ENCODE measurements at regions not wholly inside any gene's neighbourhood (a gene's known extent, or its start where the extent isn't known, plus 50 kb on each side); places are given as distances from the start of the nearest gene placed in this dataset.
"Not testable (repeated sequence)": the region's sequence is repeated elsewhere in the genome, so short reads cannot be mapped to it uniquely, and the experiment has no call there.

DNA sequence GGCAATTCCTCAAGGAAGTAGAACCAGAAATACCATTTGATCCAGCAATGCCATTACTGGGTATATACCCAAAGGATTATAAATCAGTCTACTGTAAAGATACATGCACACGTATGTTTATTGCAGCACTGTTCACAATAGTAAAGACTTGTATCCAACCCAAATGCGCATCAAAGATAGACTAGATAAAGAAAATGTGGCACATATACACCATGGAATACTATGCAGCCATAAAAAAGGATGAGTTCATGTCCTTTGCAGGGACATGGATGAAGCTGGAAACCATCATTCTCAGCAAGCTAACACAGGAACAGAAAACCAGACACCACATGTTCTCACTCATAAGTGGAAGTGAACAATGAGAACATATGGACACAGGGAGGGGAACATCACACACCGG, 130.0 kb upstream of the HS3ST4 start:
- not testable (repeated sequence) for DNase-seq

DNA sequence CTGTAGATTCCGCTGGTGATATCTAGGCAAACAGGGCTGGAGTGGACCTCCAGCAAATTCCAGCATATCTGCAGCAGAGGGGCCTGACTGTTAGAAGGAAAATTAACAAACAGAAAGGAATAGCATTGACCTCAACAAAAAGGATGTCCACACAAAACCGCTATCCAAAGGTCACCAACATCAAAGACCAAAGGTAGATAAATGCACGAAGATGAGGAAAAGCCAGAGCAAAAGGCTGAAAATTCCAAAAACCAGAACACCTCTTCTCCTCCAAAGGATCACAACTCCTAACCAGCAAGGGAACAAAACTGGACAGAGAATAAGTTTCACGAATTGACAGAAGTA, 134.8 kb upstream of the HS3ST4 start:
- DNase-seq, result not testable (repeated sequence)

DNA sequence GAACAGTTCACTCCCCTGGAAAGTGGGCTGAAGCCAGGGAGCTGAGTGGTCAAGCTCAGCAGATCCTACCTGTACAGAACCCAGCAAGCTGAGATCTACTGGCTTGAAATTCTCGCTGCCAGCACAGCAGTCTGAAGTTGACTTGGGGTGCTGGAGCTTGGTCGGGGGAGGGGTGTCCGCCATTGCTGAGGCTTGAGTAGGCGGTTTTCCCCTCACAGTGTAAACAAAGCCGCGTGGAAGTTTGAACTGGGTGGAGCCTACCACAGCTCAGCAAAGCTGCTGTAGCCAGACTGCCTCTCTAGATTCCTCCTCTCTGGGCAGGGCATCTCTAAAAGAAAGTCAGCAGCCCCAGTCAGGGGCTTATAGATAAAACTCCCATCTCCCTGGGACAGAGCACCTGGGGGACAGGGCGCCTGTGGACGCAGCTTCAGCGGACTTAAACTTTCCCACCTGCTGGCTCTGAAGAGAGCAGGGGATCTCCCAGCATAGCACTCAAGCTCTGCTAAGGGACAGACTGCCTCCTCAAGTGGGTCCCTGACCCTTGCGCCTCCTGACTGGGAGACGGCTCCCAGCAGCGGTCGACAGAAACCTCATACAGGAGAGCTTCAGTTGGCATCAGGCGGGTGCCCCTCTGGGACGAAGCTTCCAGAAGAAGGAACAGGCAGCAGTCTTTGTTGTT, 135.3 kb upstream of the HS3ST4 start:
- DNase-seq, result not testable (repeated sequence)

DNA sequence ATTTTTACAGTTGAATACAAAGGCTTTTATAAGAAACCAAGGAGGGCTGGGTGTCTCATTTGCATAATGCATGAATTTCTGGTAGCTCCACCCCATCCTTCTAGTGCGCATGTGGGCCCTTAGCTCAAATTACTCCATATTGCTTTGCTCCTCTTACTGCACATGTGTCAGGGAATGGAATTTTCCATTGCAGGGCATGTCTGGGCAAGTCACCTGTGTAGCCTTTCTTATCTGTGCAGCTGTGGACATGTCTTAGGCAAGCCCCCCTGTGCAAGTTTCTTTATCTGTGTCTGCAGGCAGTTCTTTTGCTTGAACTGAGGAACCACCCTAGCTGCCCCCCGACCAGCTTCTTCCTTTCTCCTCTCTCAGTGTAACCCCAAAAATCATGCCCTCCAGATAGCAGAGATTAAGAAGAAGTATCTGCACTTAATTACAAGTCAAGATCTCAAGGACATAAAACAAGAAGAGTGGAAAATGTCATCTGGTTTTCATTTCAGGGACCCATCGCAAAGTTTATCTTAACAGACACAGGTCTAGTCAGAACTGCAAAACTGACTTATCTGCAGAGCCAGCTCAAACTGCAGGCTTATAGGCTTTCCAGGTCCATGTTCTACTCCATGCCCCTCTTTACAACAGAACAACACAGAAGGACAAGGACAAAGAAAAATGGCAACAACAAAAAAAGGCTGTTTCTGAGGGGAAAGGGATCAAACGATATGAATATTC, 137.9 kb upstream of the HS3ST4 start:
- DNase-seq, result no peak

DNA sequence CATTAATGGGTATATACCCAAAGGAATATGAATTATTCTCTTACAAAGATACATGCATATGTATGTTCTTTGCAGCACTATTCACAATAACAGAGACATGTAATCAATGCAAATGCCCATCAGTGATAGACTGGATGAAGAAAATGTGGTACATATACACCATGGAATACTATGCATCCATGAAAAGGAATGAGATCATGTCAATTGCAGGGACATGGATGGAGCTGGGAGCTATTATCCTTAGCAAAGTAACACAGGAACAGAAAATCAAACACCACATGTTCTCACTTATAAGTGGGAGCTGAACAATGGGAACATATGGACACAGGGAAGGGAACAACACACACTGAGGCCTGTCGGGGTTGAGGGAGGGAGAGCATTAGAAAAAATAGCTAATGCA, 141.1 kb upstream of the HS3ST4 start:
- no peak for DNase-seq

DNA sequence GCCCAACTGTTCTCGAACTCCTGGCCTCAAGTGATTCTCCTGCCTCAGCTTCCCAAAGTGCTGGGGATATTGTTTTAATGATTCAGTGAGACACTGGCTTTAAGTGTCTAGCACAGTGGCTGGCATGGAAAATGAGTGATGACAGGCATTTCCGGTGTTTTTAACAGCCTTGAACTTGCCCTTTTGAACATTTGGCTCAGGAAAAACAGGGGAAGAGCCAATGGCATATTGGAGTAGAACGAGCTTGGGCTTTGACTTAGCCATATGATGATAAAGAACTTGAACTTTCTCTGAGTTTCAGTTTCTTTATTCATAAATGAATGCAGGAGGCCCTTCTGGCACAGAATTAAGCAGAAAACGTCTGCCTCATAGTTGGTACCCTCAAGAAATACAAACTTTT, 145.0 kb upstream of the HS3ST4 start:
- DNase-seq, result no peak

DNA sequence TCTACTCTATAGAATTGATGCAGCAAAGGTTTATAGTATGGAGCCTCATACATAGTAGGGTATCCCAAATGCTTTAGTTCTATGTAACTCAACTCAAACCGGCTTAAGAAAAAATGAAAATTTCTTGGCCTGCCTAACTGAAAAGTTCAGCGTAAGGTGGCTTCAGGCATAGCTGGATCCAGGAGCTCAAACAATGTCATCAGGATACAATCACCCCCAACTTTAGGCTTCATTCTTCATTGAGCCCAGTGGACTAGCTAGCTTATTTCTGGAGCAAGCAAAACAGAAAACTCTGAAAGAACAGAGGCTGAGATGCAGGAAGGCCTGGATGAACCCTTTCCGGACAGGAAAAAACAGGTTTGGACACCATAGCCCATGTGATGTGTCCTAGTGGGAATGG, 147.5 kb upstream of the HS3ST4 start:
- no peak for DNase-seq

DNA sequence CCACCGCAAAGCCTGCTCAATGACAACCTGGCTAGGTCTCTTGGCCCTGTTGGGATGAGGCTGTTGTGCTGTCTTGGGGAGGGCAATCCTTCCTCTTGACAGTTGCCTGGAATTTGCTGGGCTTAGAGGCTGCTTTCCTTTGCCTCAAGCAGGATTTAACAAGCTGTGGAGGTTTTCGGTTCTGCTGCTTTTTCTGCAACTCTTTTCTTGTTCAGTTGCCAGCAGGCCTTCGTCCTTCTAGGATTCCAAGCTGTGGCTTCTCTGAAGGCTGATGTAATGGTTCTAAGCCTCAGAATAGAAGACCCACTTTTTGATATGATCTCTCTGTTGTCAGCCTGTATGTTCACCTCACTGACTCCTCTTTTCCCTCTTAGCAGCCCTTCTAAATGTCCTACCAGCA, 149.5 kb upstream of the HS3ST4 start:
- no peak for DNase-seq

DNA sequence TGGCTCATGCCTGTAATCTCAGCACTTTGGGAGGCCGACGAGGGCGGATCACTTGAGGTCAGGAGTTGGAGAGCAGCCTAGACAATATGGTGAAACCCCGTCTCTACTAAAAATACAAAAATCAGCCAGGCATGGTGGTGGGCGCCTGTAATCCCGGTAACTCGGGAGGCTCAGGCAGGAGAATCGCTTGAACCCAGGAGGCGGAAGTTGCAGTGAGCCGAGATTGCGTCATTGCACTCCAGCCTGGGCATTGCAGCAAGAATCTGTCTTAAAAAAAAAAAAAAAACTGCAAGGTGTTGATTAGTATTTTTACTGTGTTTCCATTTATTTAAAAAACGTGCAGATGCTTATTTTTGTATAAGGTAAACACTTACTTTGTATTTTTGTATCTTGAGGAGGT, 152.0 kb upstream of the HS3ST4 start:
- DNase-seq, result not testable (repeated sequence)

DNA sequence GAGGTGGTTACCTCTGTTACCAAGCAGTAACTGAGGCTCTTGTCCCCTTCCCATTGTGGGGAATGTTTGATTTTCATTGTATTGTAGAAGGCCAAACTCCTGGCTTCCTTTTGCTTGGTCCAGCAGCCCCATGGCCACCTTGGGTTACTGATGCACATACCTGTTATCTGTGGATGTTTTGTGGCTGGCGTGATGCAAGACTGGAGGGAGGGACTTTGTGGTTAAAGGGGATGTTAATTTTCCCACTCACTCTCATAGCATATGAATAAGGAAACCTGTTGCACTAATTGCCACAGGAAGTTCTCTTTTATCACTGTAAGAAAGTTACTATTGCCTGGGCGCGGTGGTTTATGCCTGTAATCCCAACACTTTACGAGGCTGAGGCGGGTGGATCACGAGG, 168.6 kb upstream of the HS3ST4 start:
- DNase-seq, result no peak

DNA sequence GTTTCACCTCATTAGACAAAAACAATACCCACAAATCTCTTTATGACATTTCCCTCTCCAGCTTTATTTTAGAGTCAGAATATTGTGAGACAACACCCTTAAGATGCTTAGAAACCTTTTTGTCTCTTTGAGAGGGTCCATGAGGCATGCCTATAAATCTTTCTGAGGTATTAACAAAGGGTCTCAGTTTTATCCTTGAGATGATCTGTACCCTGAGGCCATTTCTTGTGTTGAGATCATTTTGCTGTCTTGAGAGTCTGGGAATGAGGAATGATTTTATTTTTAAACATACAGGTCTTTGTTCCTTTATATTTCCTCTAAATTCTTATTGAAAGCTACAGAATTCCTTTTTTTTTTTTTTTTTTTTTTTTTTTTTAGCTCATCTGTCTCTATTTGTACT, 179.7 kb upstream of the HS3ST4 start:
- no peak for DNase-seq

DNA sequence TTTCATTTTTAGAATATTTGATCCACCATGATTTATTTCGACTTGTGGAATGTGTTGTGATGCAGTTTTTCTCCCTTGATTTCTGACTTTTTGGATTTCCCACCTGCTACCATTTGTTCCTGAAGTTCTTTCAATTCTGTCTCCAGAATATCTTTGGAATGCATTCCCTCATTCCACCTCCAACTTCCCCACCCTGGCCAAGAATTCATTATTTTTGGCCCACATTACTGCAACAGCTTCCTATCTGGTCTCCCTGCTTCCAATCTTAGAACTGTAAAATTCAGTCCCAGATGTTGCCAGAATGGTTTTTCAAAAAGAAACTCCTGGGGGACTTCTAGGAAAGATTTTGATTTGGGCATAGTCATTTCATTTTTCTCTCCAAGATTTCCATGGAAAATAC, 182.3 kb upstream of the HS3ST4 start:
- DNase-seq, result no peak

DNA sequence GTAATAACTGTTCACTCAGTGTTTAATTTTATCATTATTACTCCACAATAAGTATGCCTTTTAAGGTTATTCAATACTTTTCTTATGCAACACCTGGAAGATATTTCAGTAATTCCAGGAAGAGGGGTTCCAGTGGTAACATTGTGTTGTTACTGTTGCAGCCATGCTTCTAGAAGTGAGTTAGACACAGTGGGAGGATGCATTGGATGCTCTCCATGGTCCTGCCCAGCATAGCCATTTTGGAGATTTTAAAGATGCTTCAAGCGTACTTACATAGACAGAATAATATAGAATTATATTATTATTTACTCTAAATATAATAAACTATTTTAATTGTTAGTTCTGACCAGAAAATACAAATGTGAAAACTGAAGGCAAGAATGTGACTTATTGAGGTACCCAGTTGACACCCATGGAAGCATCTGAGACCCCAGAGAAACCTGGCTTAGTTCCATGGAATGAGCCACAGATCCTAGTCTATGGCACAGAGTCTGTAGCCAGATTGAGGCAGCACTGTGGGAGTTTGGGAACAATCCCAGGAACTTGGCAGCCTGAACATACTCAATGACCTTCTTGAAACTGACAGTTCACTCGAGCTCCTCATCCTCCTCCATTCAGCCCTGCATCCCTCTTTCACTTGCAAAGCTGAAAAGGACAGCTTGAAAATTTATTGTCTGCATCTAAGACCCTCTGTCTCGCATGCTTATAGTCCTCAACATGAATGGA, 190.1 kb upstream of the HS3ST4 start:
- DNase-seq, result no peak

DNA sequence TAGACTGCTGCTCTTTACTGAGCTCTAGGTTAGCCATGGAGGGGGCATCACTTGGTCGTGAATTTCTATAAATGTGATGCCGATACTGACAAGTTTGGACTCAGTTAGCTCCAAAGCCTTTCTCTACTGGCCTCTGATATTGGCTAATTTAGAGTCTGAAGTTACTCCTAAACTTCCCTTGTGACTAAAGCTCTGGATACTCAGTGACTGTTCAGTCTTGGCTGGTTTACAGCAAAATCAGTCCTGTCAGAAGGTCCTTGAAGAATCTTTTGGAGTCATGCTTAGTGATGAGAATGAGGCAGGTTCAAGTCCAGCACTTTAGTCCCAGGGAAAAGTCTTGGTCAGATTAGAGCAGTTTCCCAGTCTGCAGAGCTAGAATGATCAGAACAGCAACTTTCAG, 197.5 kb upstream of the HS3ST4 start:
- DNase-seq, result no peak

DNA sequence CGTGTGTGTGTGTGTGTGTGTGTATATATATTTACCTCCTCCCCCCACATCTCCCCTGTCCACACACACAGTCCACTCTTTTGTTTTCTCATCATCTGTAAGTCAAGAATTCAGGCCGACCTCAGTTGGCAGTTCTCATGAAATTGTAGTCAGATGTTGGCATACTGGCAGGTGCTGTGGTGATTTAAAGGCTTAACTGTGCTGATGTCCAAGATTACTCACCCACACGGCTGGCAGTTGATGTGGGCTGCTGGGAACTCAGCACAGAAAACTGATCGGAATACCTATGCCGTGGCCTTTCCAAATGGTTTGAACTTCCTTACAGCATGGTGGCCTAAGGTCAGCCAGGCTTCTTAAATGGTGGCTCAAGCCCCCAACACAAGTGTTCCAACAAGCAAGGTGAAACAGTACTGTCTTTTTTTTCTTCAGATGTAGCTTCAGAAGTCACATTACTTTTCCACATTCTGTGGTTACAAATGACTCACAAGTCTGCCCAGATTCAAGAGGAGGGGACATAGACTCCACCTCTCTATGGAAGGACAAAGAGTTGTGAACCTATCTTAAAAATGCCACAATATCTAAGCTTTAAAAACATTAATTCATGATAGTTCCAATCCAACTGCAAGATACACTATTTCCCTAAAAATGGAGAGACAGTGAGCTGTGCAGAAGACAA, 198.5 kb upstream of the HS3ST4 start:
- DNase-seq, result no peak

DNA sequence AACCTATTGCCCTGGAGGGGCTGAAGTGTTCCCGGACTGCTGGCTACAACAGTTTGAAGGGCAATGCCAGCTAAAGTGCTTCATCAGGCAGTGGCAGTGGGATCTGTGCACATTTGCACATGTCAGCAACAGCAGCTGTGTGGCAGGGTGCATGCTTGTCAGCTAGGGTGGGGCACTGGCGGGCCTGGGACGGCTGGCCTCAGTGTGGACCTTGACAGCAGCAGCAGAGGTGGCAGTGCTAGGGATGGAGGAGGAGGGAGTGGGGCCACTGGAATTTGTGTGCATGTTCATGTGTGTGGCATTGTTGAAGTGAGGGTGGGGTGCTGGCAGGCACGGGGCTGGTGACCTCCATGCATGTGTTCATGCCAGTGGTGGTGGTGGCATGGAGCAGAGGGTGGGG, 203.3 kb upstream of the HS3ST4 start:
- no peak for DNase-seq

DNA sequence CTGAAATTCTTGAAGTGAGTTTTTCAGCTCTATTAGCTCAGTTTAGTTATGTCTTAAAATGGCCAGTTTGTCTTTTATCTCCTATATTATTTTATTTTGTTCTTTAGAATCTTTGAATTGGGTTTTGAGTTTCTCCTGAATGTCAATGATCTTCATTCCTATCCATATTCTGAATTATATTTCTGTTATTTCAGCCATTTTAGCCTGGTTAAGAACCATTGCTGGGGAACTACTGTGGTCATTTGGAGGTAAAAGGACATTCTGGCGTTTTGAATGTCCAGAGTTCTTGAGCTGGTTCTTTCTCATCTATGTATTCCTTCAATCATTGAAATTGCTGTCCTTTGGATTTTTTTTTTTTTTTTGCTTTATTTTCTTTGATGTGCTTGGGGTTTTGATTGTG, 203.9 kb upstream of the HS3ST4 start:
- DNase-seq, result no peak

DNA sequence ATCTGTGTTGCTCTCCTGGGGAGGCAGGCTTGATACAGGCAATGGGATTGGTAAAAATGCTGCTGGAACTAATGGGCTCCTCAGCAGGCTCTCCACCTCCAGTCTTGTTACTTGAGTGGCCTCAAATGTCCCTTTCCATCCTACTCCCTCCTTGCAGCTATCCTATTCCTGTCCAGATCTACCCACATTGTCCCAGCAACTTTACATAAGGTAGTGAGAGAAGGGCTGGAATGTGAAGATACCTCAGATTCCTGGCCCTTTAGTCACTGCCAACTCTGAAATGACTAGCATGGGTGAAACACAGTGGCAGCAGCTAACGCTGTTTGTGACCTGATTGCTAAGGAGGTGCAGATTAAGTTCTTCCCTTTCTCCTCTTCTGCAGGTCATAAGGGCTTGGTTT, 210.1 kb upstream of the HS3ST4 start:
- DNase-seq, result no peak

DNA sequence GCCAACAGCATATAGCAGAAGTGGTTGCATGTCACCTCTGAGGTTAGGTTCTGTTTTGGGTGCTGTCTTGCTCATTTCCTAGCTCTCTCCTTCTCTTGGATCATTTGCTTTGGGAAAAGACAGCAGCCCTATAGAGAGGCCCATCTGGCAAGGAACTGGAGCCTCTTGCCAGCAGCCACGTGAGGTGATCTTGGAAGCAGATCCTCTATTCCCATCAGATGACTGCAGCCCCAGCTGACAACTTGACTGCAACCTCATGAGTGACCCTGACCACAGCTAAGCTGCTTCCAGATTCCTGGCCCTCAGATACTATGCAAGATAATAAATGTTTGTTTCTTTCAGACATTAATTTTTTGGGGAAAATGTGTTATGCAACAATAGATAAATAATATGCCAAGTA, 213.3 kb upstream of the HS3ST4 start:
- no peak for DNase-seq

DNA sequence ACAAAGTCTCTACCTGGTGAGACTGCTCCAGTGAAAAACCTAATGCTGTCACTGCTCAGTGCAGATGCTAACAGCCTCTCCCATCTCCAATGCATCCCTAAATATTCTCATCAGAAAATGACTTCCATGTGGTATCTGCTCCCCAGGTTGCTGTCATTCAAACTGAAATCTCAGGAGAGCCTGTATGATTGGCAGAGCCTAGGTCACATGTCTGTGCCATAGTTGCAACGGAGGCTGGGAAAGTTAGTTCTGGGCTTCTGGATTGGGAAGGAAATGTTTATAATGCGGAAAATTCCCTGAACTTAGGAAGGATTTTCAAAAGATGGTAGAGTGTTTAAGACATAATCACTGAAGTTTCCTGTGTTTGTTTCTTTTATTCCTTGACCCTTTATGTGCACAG, 206.4 kb upstream of the ZKSCAN2 start:
- DNase-seq, result no peak

DNA sequence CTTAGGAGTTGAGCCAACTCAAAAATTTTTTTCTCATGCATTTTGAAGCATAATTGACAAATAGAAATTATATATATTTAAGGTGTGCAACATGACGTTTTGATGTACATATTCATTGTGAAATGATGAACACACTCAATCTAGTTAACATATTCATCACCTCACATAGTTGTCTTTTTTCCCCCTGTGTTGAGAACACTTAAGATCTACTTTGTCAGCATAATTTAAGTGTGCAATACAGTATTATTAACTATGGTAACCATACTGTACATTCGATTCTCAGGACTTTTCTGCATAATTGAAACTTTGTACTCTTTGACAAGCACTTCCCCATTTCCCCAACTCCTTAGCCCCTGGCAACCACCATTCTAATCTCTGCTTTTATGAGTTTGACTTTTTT, 192.2 kb upstream of the ZKSCAN2 start:
- no peak for DNase-seq

DNA sequence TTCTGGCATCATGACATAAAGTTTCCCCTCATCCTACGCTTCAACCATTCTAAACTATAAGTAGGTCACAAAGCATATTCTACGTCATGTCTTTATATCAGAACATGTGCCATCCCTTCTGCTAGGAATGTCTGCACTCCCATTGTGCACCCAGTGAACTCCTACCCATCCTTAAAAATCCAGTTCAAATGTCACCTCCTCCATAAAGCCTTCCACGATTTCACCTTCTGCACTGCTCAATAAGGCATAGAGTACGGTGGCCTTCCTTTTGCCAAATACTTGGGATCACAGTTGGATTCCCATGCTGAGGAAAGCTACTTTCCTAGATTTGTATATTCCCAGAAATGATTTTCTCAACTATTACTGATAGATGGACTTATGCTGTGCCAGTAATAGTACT, 186.3 kb upstream of the ZKSCAN2 start:
- no peak for DNase-seq

DNA sequence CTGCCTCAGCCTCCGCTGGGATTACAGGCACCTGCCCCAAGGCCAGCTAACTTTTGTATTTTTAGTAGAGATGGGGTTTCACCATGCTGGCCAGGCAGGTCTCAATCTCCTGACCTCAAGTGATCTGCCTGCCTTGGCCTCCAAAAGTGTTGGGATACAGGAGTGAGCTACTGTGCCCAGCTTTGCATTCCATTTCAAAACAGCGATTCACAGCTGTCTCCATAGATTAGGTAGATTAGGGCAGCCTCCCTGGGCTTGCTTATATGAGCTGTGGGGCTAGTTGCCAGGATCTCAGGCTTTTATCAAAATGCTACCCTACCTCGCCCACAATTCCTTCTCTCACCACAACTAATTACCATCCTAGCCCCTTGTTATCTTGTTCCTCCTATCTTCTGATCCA, 176.4 kb upstream of the ZKSCAN2 start:
- no peak for DNase-seq

DNA sequence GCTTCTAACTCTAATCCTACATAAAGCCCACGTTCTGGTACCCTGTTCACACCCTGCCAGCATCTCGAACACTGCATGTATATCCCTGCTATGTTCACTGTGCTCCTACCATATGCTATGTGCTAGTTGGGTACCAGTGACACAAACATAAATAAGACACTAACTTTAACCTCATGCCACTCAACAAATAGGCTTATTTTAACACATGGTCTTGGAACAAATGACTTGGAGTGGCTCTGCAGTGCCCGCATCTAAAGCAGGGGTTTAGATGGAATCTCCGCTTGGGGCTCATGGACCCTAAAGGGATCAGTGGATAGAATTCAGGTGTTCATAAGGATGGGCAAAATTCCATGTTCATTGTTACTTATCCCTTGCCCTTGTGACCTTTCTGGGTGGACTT, 175.7 kb upstream of the ZKSCAN2 start:
- DNase-seq, result no peak

Data from NCI-H2029 treated with DMSO at 0.1 percent for 48 hours (cell line).